Vagina (tissue), 2 donors: ENCODE measurements at regions not wholly inside any gene's neighbourhood (a gene's known extent, or its start where the extent isn't known, plus 50 kb on each side); places are given as distances from the start of the nearest gene placed in this dataset.

Experiments
- DNase-seq, 2 donors: peaks; one replicate each; pipeline ENCODE4 v3.0.0-alpha.2; 2017; ENCODE audit errors: extremely low spot score in 2 of 2
- H3K27ac ChIP-seq: fragments of 200-600 bp; sonication (generic); one replicate; pipeline ENCODE4 v1.5.1; 2019
- H3K27me3 ChIP-seq: fragments of 200-600 bp; sonication (generic); one replicate; pipeline ENCODE4 v1.5.1; 2019
- H3K36me3 ChIP-seq, 2 donors: fragments of 200-600 bp; sonication (generic); one replicate each; pipeline ENCODE4 v1.5.1; 2017 to 2019
- H3K4me1 ChIP-seq: fragments of 200-600 bp; sonication (generic); one replicate; pipeline ENCODE4 v1.5.1; 2019
- H3K4me3 ChIP-seq, 2 donors: fragments of 200-600 bp; sonication (generic); 1 replicate in 1 of 2; 2 replicates in 1 of 2; pipeline ENCODE4 v1.5.1; 2016 to 2019
- H3K9me3 ChIP-seq: fragments of 200-600 bp; sonication (generic); one replicate; pipeline ENCODE4 v1.5.1; 2019
- CTCF ChIP-seq, 3 experiments: fragments of 450-650 bp in 2 of 3; fragments of 200-600 bp in 1 of 3; sonication (generic) in 1 of 3; IDR thresholded peaks; one replicate each; pipeline ENCODE4 v1.5.1; 2017 to 2019; ENCODE audit warnings: antibody characterized with exemption in 3 of 3, mild to moderate bottlenecking in 2 of 3, moderate library complexity in 2 of 3
- POLR2A ChIP-seq, 2 donors: fragments of 450-650 bp; IDR thresholded peaks; one replicate each; pipeline ENCODE4 v1.6.1; 2017; ENCODE audit warnings: antibody characterized with exemption in 2 of 2, mild to moderate bottlenecking in 2 of 2, moderate library complexity in 2 of 2
- POLR2AphosphoS5 ChIP-seq, 2 donors: sonication (generic); formaldehyde crosslinking; IDR thresholded peaks; one replicate each; pipeline ENCODE4 v1.9.0; 2017; ENCODE audit warnings: antibody characterized with exemption in 2 of 2, mild to moderate bottlenecking in 2 of 2, low read depth in 1 of 2; ENCODE audit not compliant: insufficient read depth in 1 of 2
- intact Hi-C: fragments of 100-400 bp; cut with DNase I; formaldehyde crosslinking; loops from one replicate; pipeline ENCODE4 v1.15.1; 2023

GRCh38 chr2:144835634-144836350, 315.9 kb upstream of the ZEB2 start:
- Histone ChIP-seq H3K27ac (no peak overlapping the region), H3K4me1 (no peaks in the 10 kb centered on the region), H3K9me3 (no peaks in the 10 kb centered on the region), H3K27me3 (no peaks in the 10 kb centered on the region), H3K4me3 (no peak overlapping the region), H3K36me3 (no peaks in the 10 kb centered on the region)
- no peak for DNase-seq
- TF ChIP-seq POLR2A (IDR thresholded peaks at IDR 0.05) (no peak), POLR2AphosphoS5 (IDR thresholded peaks at IDR 0.05; ENCODE audit: insufficient read depth in 1 of 2, low read depth in 1 of 2) (no peak), CTCF (IDR thresholded peaks at IDR 0.05) (no peak)
- intact Hi-C loops = no loop called here

- DNase-seq = no peak
- Histone ChIP-seq H3K4me3 (no peak overlapping the region), H3K27ac (no peak overlapping the region)
Observed at GRCh38 chr2:144834998-144835633, 315.2 kb upstream of the ZEB2 start.

GRCh38 chr2:144834363-144834762, 314.4 kb upstream of the ZEB2 start:
- Histone ChIP-seq H3K9me3 (no peaks in the 10 kb centered on the region), H3K27me3 (no peaks in the 10 kb centered on the region), H3K36me3 (no peaks in the 10 kb centered on the region), H3K27ac (no peak overlapping the region), H3K4me3 (no peak overlapping the region), H3K4me1 (no peaks in the 10 kb centered on the region)
- intact Hi-C loops = no loop called here
- no peak for TF ChIP-seq CTCF (IDR thresholded peaks at IDR 0.05)
- no peak for TF ChIP-seq POLR2A (IDR thresholded peaks at IDR 0.05)
- no peak for TF ChIP-seq POLR2AphosphoS5 (IDR thresholded peaks at IDR 0.05; ENCODE audit: insufficient read depth in 1 of 2, low read depth in 1 of 2)
- DNase-seq = no peak

More at GRCh38 chr2:144834998-144835633, 315.2 kb upstream of the ZEB2 start:
- TF ChIP-seq POLR2A (IDR thresholded peaks at IDR 0.05) (no peak), CTCF (IDR thresholded peaks at IDR 0.05) (no peak), POLR2AphosphoS5 (IDR thresholded peaks at IDR 0.05; ENCODE audit: insufficient read depth in 1 of 2, low read depth in 1 of 2) (no peak)
- intact Hi-C loops = no loop called here
- Histone ChIP-seq H3K36me3 (no peaks in the 10 kb centered on the region), H3K27me3 (no peaks in the 10 kb centered on the region), H3K9me3 (no peaks in the 10 kb centered on the region), H3K4me1 (no peaks in the 10 kb centered on the region)

GRCh38 chr2:144833075-144833637, 313.2 kb upstream of the ZEB2 start:
- H3K4me1 ChIP-seq = no peaks in the 10 kb centered on the region
- H3K27ac ChIP-seq = no peak overlapping the region
- H3K27me3 ChIP-seq = no peaks in the 10 kb centered on the region
- no peaks in the 10 kb centered on the region for H3K36me3 ChIP-seq
- H3K4me3 ChIP-seq = no peak overlapping the region
- no peak for DNase-seq
- H3K9me3 ChIP-seq = no peaks in the 10 kb centered on the region
- intact Hi-C loops = no loop called here
- TF ChIP-seq POLR2A (IDR thresholded peaks at IDR 0.05) = no peak
- TF ChIP-seq POLR2AphosphoS5 (IDR thresholded peaks at IDR 0.05; ENCODE audit: insufficient read depth in 1 of 2, low read depth in 1 of 2) = no peak

- DNase-seq = no peak
Observed at GRCh38 chr2:144832048-144832447, 312.1 kb upstream of the ZEB2 start.

More at GRCh38 chr2:144832048-144832447, 312.1 kb upstream of the ZEB2 start:
- H3K4me3 ChIP-seq = no peak overlapping the region
- H3K9me3 ChIP-seq = no peaks in the 10 kb centered on the region
- no peak for TF ChIP-seq CTCF (IDR thresholded peaks at IDR 0.05)
- TF ChIP-seq POLR2AphosphoS5 (IDR thresholded peaks at IDR 0.05; ENCODE audit: insufficient read depth in 1 of 2, low read depth in 1 of 2) = no peak
- TF ChIP-seq POLR2A (IDR thresholded peaks at IDR 0.05) = no peak
- H3K36me3 ChIP-seq = no peaks in the 10 kb centered on the region
- H3K27ac ChIP-seq = no peak overlapping the region
- no peaks in the 10 kb centered on the region for H3K27me3 ChIP-seq
- H3K4me1 ChIP-seq = no peaks in the 10 kb centered on the region
- intact Hi-C loops = no loop called here
